CD4-positive, alpha-beta T cell (primary cell): ENCODE measurements at regions not wholly inside any gene's neighbourhood (a gene's known extent, or its start where the extent isn't known, plus 50 kb on each side); places are given as distances from the start of the nearest gene placed in this dataset.

Source experiments
- ATAC-seq: fragments of 200-7000 bp; cut with Tn5 transposase; one replicate; pipeline ENCODE4 v1.10.0; 2022; ENCODE audit warnings: mild to moderate bottlenecking; ENCODE audit not compliant: poor library complexity
- CTCF ChIA-PET: fragments of 350-600 bp; sonication (Branson Sonifier 250); formaldehyde crosslinking; loops from one replicate; lab custom pipeline; 2021; ENCODE audit warnings: antibody characterized with exemption, inconsistent platforms; lab: Charles Lee
- POLR2A ChIA-PET: fragments of 350-600 bp; sonication (Branson Sonifier 250); formaldehyde crosslinking; loops from one replicate; lab custom pipeline; 2021; ENCODE audit warnings: antibody characterized with exemption, inconsistent platforms; lab: Charles Lee
- DNase-seq, 14 experiments: peaks; one replicate each; pipeline ENCODE4 v3.0.0-alpha.2; 2013 to 2020; ENCODE audit warnings: mixed read lengths in 2 of 14
- H3K27ac ChIP-seq, 2 donors: one replicate each; pipeline versions ENCODE4 v1.5.1 to v1.7.0; 2013; ENCODE audit warnings: low read length in 2 of 2, low read depth in 1 of 2, mild to moderate bottlenecking in 1 of 2
- H3K27me3 ChIP-seq, 2 experiments: 1 replicate in 1 of 2; 2 replicates in 1 of 2; pipeline versions ENCODE4 v1.6.1 to v1.7.0; 2013; ENCODE audit warnings: low read length in 2 of 2, control low read depth in 1 of 2, mild to moderate bottlenecking in 1 of 2, moderate library complexity in 1 of 2; ENCODE audit not compliant: insufficient read depth in 2 of 2, control insufficient read depth in 1 of 2
- H3K36me3 ChIP-seq: one replicate; pipeline ENCODE4 v1.6.1; 2013; ENCODE audit warnings: low read length, control low read depth; ENCODE audit not compliant: insufficient read depth
- H3K4me1 ChIP-seq: one replicate; pipeline ENCODE4 v1.6.1; 2013; ENCODE audit warnings: low read length, control low read depth; ENCODE audit not compliant: insufficient read depth
- H3K4me3 ChIP-seq: one replicate; pipeline ENCODE4 v1.5.1; 2013; ENCODE audit warnings: mild to moderate bottlenecking, low read length, moderate library complexity
- H3K9me3 ChIP-seq, 2 experiments: 1 replicate in 1 of 2; 2 replicates in 1 of 2; pipeline versions ENCODE4 v1.6.1 to v1.7.0; 2013; ENCODE audit warnings: low read length in 2 of 2, mild to moderate bottlenecking in 2 of 2, control low read depth in 1 of 2, moderate library complexity in 1 of 2; ENCODE audit not compliant: control insufficient read depth in 1 of 2, insufficient read depth in 1 of 2
- H3K27ac Mint-ChIP-seq: one replicate; pipeline ENCODE4 v1.8.0; 2020; ENCODE audit warnings: mixed read lengths
- H3K27me3 Mint-ChIP-seq: one replicate; pipeline ENCODE4 v1.8.0; 2021; ENCODE audit warnings: mixed read lengths
- H3K36me3 Mint-ChIP-seq: one replicate; pipeline ENCODE4 v1.8.0; 2021; ENCODE audit warnings: low read depth, mixed read lengths
- H3K4me1 Mint-ChIP-seq: one replicate; pipeline ENCODE4 v1.8.0; 2021; ENCODE audit warnings: low read depth, mixed read lengths
- H3K4me3 Mint-ChIP-seq: one replicate; pipeline ENCODE4 v1.8.0; 2020; ENCODE audit warnings: mild to moderate bottlenecking, mixed read lengths
- H3K9me3 Mint-ChIP-seq: one replicate; pipeline ENCODE4 v1.8.0; 2020; ENCODE audit warnings: mixed read lengths
- intact Hi-C, 2 experiments: fragments of 100-400 bp; cut with DNase I in 1 of 2; cut with micrococcal nuclease in 1 of 2; formaldehyde crosslinking; loops; one replicate each; pipeline versions ENCODE4 v1.15.1 to v1.9.0; 2023 to 2025; cut with DNase I, micrococcal nuclease
- TF ChIP-seq, protein P1 (sequence below): fragments of 200-600 bp; IDR thresholded peaks from one replicate; pipeline ENCODE4 v1.8.0; 2022; ENCODE audit warnings: antibody characterized with exemption, mild to moderate bottlenecking

DNA sequence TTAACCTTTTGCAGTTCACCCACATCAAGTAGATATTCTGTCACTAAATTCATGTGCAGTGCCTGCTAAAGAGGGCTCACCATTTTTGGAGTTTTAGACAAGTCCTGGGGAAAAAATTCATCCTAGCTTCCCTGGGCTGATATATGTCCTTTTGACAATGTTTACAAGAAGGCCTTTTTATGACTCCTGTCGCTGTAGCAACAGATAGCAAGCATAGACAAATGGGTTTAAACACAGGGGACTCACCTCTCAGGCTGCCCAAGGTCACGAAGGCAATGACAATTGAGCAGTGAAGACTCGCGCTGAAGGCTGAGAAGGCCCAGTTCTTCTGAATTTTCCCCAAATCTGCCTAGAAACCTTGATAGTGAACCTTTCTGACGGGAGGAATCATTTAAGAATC lies 150.7 kb upstream of the CPM start:
- TF ChIP-seq, protein P1, sequence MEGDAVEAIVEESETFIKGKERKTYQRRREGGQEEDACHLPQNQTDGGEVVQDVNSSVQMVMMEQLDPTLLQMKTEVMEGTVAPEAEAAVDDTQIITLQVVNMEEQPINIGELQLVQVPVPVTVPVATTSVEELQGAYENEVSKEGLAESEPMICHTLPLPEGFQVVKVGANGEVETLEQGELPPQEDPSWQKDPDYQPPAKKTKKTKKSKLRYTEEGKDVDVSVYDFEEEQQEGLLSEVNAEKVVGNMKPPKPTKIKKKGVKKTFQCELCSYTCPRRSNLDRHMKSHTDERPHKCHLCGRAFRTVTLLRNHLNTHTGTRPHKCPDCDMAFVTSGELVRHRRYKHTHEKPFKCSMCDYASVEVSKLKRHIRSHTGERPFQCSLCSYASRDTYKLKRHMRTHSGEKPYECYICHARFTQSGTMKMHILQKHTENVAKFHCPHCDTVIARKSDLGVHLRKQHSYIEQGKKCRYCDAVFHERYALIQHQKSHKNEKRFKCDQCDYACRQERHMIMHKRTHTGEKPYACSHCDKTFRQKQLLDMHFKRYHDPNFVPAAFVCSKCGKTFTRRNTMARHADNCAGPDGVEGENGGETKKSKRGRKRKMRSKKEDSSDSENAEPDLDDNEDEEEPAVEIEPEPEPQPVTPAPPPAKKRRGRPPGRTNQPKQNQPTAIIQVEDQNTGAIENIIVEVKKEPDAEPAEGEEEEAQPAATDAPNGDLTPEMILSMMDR: no peak
- Mint-ChIP-seq H3K36me3 (no peaks in the 10 kb centered on the region), H3K4me1 (no peaks in the 10 kb centered on the region), H3K9me3 (no peaks in the 10 kb centered on the region), H3K27ac (no peak overlapping the region), H3K4me3 (no peak overlapping the region), H3K27me3 (peaks cover 12% of the 10 kb centered on the region)
- no peak overlapping the region for H3K27ac ChIP-seq
- H3K36me3 ChIP-seq: no peaks in the 10 kb centered on the region
- ChIA-PET POLR2A (no interaction called here), CTCF (no interaction called here)
- peaks cover 0 to 3% of the 10 kb centered on the region in 2 experiments for H3K27me3 ChIP-seq
- no peaks in the 10 kb centered on the region for H3K9me3 ChIP-seq
- H3K4me3 ChIP-seq: no peak overlapping the region
- ATAC-seq (no peak), DNase-seq (no peak)
- H3K4me1 ChIP-seq: no peaks in the 10 kb centered on the region
- intact Hi-C loops: no loop called here

DNA sequence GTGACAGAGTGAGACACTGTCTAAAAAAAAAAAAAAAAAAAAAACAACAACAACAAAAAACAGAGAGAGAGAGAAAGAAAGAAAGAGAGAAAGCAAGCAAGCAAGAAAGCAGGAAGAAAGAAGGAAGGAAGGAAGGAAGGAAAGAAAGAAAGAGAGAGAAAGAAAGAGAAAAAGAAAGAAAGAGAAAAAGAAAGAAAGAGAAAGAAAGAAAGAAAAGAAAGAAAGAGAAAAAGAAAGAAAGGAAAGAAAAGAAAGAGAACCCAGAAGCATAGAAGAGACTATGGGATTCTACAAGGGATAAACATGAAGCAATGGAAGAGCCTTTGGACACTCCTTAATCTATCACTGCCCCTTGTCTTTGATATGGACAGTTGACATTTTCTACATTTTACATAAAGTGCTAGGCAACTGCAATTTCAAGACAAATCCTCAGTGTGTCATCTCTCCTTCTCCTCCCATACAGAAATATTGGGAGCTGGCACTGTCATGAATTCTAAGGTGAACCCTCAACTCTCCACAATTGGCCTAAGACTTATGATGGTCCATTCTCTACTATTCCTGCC lies 151.9 kb upstream of the CPM start:
- intact Hi-C loops: no loop called here
- Mint-ChIP-seq H3K27me3 (peaks cover 12% of the 10 kb centered on the region), H3K4me3 (no peak overlapping the region), H3K27ac (no peak overlapping the region), H3K9me3 (no peaks in the 10 kb centered on the region), H3K36me3 (no peaks in the 10 kb centered on the region), H3K4me1 (no peaks in the 10 kb centered on the region)
- Histone ChIP-seq H3K4me1 (no peaks in the 10 kb centered on the region), H3K4me3 (no peak overlapping the region), H3K9me3 (no peaks in the 10 kb centered on the region), H3K27me3 (peaks cover 0 to 3% of the 10 kb centered on the region in 2 experiments), H3K27ac (no peak overlapping the region), H3K36me3 (no peaks in the 10 kb centered on the region)
- ATAC-seq (no peak), DNase-seq (no peak)
- POLR2A ChIA-PET: no interaction called here
- CTCF ChIA-PET: no interaction called here
- TF ChIP-seq, protein P1: no peak

DNA sequence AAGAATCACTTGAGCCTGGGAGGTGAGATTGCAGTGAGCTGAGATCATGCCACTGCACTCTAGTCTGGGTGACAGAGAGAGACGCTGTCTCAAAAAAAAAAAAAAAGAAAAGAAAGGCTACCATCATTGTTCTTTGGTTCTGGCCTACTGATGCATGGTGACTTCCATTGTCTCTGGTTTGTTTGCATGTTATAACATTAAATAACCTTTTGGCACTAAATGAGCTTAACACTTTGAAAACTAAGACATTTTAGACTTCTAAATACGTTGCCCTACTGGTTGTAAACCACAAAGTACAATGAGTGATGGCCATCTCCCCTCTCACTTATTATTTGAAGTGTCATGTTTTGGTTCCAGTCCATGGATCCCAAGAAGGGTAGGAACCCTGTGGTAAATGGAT lies 152.9 kb upstream of the CPM start:
- no peaks in the 10 kb centered on the region for H3K9me3 ChIP-seq
- Mint-ChIP-seq H3K9me3 (no peaks in the 10 kb centered on the region), H3K27me3 (peaks cover 12% of the 10 kb centered on the region), H3K4me1 (no peaks in the 10 kb centered on the region), H3K36me3 (no peaks in the 10 kb centered on the region), H3K27ac (no peak overlapping the region), H3K4me3 (no peak overlapping the region)
- ATAC-seq: no peak
- TF ChIP-seq, protein P1: no peak
- H3K36me3 ChIP-seq: no peaks in the 10 kb centered on the region
- H3K4me1 ChIP-seq: no peaks in the 10 kb centered on the region
- POLR2A ChIA-PET: no interaction called here
- CTCF ChIA-PET: no interaction called here
- DNase-seq: no peak
- H3K27ac ChIP-seq: no peak overlapping the region
- peaks cover 0 to 3% of the 10 kb centered on the region in 2 experiments for H3K27me3 ChIP-seq
- intact Hi-C loops: no loop called here
- H3K4me3 ChIP-seq: no peak overlapping the region
